HG03575 (cell line): ENCODE measurements at regions not wholly inside any gene's neighbourhood (a gene's known extent, or its start where the extent isn't known, plus 50 kb on each side); places are given as distances from the start of the nearest gene placed in this dataset.
"Not testable (repeated sequence)": the region's sequence is repeated elsewhere in the genome, so short reads cannot be mapped to it uniquely, and the experiment has no call there.

Experiments
- ATAC-seq: cut with Tn5 transposase; IDR thresholded peaks from one replicate; pipeline ENCODE4 v1.9.1; 2021; ENCODE audit not compliant: unreplicated experiment, insufficient number of reproducible peaks, low FRiP score; ENCODE audit errors: extremely low read depth

- ATAC-seq = no peak
These were observed 2744.8 kb upstream of the PCDH20 start for GRCh38 chr13:64160479-64160878.

GRCh38 chr13:64158908-64159307 lies 2743.3 kb upstream of the PCDH20 start:
- ATAC-seq = no peak

GRCh38 chr13:64154514-64154913 lies 2738.9 kb upstream of the PCDH20 start:
- no peak for ATAC-seq

- ATAC-seq = no peak
These were observed 2715.0 kb upstream of the PCDH20 start for GRCh38 chr13:64130600-64130999.

- ATAC-seq = no peak
These were observed 2714.5 kb upstream of the PCDH20 start for GRCh38 chr13:64130171-64130570.

- no peak for ATAC-seq
These were observed 2712.2 kb upstream of the PCDH20 start for GRCh38 chr13:64127856-64128255.

- no peak for ATAC-seq
These were observed 2711.5 kb upstream of the PCDH20 start for GRCh38 chr13:64127192-64127591.

GRCh38 chr13:64121023-64121709 lies 2705.5 kb upstream of the PCDH20 start:
- not testable (repeated sequence) for ATAC-seq

- ATAC-seq = no peak
These were observed 2684.3 kb upstream of the PCDH20 start for GRCh38 chr13:64099994-64100393.

GRCh38 chr13:64090311-64090710 lies 2674.7 kb upstream of the PCDH20 start:
- ATAC-seq = no peak

GRCh38 chr13:64088491-64088890 lies 2672.8 kb upstream of the PCDH20 start:
- ATAC-seq = no peak

GRCh38 chr13:64087624-64088023 lies 2672.0 kb upstream of the PCDH20 start:
- ATAC-seq = no peak

- no peak for ATAC-seq
These were observed 2668.2 kb upstream of the PCDH20 start for GRCh38 chr13:64083811-64084210.

GRCh38 chr13:64083396-64083795 lies 2667.7 kb upstream of the PCDH20 start:
- ATAC-seq = no peak

GRCh38 chr13:64078480-64078936 lies 2662.9 kb upstream of the PCDH20 start:
- ATAC-seq = no peak

- no peak for ATAC-seq
These were observed 2662.4 kb upstream of the PCDH20 start for GRCh38 chr13:64078025-64078424.

GRCh38 chr13:64077132-64077835 lies 2661.6 kb upstream of the PCDH20 start:
- not testable (repeated sequence) for ATAC-seq

- ATAC-seq = no peak
These were observed 2660.1 kb upstream of the PCDH20 start for GRCh38 chr13:64075543-64076271.

- no peak for ATAC-seq
These were observed 2659.4 kb upstream of the PCDH20 start for GRCh38 chr13:64074971-64075474.

- ATAC-seq = no peak
These were observed 2657.6 kb upstream of the PCDH20 start for GRCh38 chr13:64073203-64073602.
